ENCODE measurements at regions not wholly inside any gene's neighbourhood (a gene's known extent, or its start where the extent isn't known, plus 50 kb on each side); places are given as distances from the start of the nearest gene placed in this dataset.

- Histone ChIP-seq H3K9me3 (ENCODE audit: low read depth, low read length) (no peaks in the 10 kb centered on the region), H3K79me2 (ENCODE audit: insufficient read depth, low read length) (no peaks in the 10 kb centered on the region), H4K20me1 (ENCODE audit: insufficient read depth, low read length) (no peaks in the 10 kb centered on the region), H3K4me2 (ENCODE audit: insufficient read depth, low read length) (no peak overlapping the region), H3K36me3 (ENCODE audit: insufficient read depth, low read length) (no peaks in the 10 kb centered on the region), H3K27ac (ENCODE audit: low read depth, low read length) (no peak overlapping the region), H3K4me1 (ENCODE audit: insufficient read depth, low read length) (peaks cover 3% of the 10 kb centered on the region), H3K4me3 (ENCODE audit: insufficient read depth, low read length) (no peak overlapping the region), H2AFZ (ENCODE audit: low read length) (no peak overlapping the region), H3K27me3 (ENCODE audit: insufficient read depth, low read length) (no peaks in the 10 kb centered on the region)
- no peak for DNase-seq (ENCODE audit: insufficient read length, low spot score, missing footprints)
- TF ChIP-seq CTCF (IDR thresholded peaks at IDR 0.05; ENCODE audit: extremely low read depth, low read depth, low read length), result no peak
Measured at GRCh38 chr14:29320286-29320685, 553.7 kb downstream of the FOXG1 start.

- no peak for TF ChIP-seq CTCF (IDR thresholded peaks at IDR 0.05; ENCODE audit: extremely low read depth, low read depth, low read length)
- Histone ChIP-seq H3K9me3 (ENCODE audit: low read depth, low read length) (no peaks in the 10 kb centered on the region), H3K4me3 (ENCODE audit: insufficient read depth, low read length) (no peak overlapping the region), H3K27me3 (ENCODE audit: insufficient read depth, low read length) (no peaks in the 10 kb centered on the region), H3K27ac (ENCODE audit: low read depth, low read length) (no peak overlapping the region), H3K36me3 (ENCODE audit: insufficient read depth, low read length) (no peaks in the 10 kb centered on the region), H4K20me1 (ENCODE audit: insufficient read depth, low read length) (no peaks in the 10 kb centered on the region), H2AFZ (ENCODE audit: low read length) (no peak overlapping the region), H3K4me1 (ENCODE audit: insufficient read depth, low read length) (peaks cover 3% of the 10 kb centered on the region), H3K79me2 (ENCODE audit: insufficient read depth, low read length) (no peaks in the 10 kb centered on the region), H3K4me2 (ENCODE audit: insufficient read depth, low read length) (no peak overlapping the region)
- peak; percentile 66 for DNase-seq (ENCODE audit: insufficient read length, low spot score, missing footprints)
Measured at GRCh38 chr14:29321646-29322045, 555.1 kb downstream of the FOXG1 start.

- Histone ChIP-seq H3K27ac (ENCODE audit: low read depth, low read length) (no peak overlapping the region), H3K4me2 (ENCODE audit: insufficient read depth, low read length) (no peak overlapping the region), H2AFZ (ENCODE audit: low read length) (no peak overlapping the region), H3K4me1 (ENCODE audit: insufficient read depth, low read length) (no peaks in the 10 kb centered on the region), H3K9me3 (ENCODE audit: low read depth, low read length) (no peaks in the 10 kb centered on the region), H3K36me3 (ENCODE audit: insufficient read depth, low read length) (no peaks in the 10 kb centered on the region), H3K79me2 (ENCODE audit: insufficient read depth, low read length) (no peaks in the 10 kb centered on the region), H3K27me3 (ENCODE audit: insufficient read depth, low read length) (no peaks in the 10 kb centered on the region), H3K4me3 (ENCODE audit: insufficient read depth, low read length) (no peak overlapping the region), H4K20me1 (ENCODE audit: insufficient read depth, low read length) (no peaks in the 10 kb centered on the region)
- no peak for TF ChIP-seq CTCF (IDR thresholded peaks at IDR 0.05; ENCODE audit: extremely low read depth, low read depth, low read length)
- no peak for DNase-seq (ENCODE audit: insufficient read length, low spot score, missing footprints)
Measured at GRCh38 chr14:29339494-29340172, 573.0 kb downstream of the FOXG1 start.

- H3K27ac ChIP-seq (ENCODE audit: low read depth, low read length), result no peak overlapping the region
- no peaks in the 10 kb centered on the region for H3K9me3 ChIP-seq (ENCODE audit: low read depth, low read length)
- no peak for TF ChIP-seq CTCF (IDR thresholded peaks at IDR 0.05; ENCODE audit: extremely low read depth, low read depth, low read length)
- H3K4me2 ChIP-seq (ENCODE audit: insufficient read depth, low read length), result no peak overlapping the region
- H3K36me3 ChIP-seq (ENCODE audit: insufficient read depth, low read length), result no peaks in the 10 kb centered on the region
- no peaks in the 10 kb centered on the region for H3K27me3 ChIP-seq (ENCODE audit: insufficient read depth, low read length)
- H4K20me1 ChIP-seq (ENCODE audit: insufficient read depth, low read length), result no peaks in the 10 kb centered on the region
- H3K79me2 ChIP-seq (ENCODE audit: insufficient read depth, low read length), result no peaks in the 10 kb centered on the region
- H3K4me3 ChIP-seq (ENCODE audit: insufficient read depth, low read length), result no peak overlapping the region
- H3K4me1 ChIP-seq (ENCODE audit: insufficient read depth, low read length), result no peaks in the 10 kb centered on the region
- H2AFZ ChIP-seq (ENCODE audit: low read length), result no peak overlapping the region
- DNase-seq (ENCODE audit: insufficient read length, low spot score, missing footprints), result peak; percentile 4
Measured at GRCh38 chr14:29348504-29348903, 579.1 kb downstream of the PRKD1 start.
